Stimulated activated CD4-positive, alpha-beta T cell treated with anti-CD3 and anti-CD28 coated beads, Interleukin-2, amount 100 ng/mL, for 48 hours (primary cell): ENCODE measurements at regions not wholly inside any gene's neighbourhood (a gene's known extent, or its start where the extent isn't known, plus 50 kb on each side); places are given as distances from the start of the nearest gene placed in this dataset.

Experiments
- DNase-seq, 2 donors: peaks; one replicate each; pipeline ENCODE4 v3.0.0-alpha.2; 2020

DNA sequence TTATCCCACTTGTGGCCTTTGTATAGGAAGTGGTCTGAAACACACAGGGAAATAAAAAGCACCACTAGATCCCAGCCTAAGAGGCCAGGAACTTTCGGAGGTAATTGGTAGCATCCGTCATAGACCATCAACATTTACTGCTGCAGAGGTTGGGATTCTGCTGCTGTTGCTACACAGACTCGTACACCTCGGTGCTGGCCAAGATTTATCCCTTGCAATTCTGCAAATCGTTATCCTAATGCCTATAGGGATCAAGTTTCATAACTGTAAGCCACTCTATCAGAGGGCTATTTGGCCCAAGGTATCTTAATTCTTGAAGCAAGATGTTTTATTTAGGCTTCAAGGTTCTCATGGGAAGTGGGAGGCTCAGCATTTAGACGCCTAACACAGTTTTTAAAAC lies 913.6 kb downstream of the GALC start:
- DNase-seq = no peak

DNA sequence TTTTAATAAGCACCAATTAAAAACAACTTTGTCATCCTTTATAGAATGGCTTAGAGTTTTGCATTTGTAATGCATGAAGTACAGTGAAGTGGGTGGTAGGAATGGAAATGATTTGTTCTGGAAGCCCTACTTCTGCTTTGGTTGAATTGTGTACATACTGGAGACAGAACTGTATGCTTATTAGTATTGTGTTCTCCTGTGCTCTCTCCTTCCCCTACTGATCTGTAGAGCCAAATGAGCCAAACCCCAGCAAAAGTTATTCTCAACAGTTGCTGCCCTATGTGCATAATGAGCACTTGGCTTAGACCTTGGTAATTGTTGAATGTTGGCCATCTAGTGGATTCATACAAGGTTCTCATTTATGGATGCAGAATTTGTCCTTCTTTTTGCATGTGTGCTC lies 916.1 kb downstream of the GALC start:
- DNase-seq = no peak

DNA sequence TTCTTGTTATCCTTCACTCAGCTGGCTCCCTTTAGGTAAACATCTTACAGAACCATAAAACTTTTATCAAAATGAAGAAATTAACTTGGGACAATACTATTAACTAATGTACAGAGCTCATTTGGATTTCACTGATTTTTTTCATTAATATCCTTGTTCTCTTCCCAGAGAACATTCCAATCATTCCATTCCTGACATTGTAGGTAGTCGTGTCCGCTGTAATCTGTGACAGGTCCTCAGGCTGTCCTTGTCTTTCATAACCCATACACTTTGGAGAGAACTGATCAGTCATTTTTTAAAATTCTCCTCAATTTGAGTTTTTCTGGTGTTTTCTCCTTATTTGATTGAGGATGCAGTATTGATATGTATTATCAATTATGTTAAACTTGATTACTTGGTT lies 916.8 kb downstream of the GALC start:
- no peak for DNase-seq

DNA sequence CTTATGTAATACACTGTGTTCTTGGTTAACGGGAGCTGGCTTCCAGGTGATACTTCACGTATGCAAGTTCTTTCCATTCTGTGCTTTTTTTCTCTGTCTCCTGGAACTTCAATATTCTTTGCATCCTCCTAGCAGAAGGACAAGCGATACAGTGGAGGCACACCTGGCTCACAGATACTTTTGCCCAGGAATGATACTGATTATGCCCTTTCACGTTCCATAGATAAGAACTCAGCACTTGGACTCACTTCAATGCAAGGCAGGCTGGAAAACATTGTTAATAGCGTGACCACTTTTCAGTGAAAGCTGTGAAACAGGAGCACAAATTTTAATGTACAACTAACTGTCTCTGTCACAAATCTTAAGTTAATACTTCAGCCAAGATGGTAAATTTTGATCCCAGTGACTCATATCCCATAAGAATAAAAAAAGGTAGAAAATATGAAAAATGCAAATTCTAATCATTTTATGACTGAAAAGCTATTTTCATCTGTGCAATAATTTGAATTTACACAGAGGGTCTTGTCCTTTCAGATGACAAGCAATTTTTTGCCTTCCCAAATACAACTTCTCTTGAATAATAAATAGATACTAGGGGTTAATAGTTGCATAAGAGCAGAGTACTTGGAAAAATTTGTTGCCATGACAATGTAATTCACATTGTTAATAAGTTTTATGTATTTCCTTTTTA lies 919.0 kb downstream of the GALC start:
- DNase-seq = no peak

DNA sequence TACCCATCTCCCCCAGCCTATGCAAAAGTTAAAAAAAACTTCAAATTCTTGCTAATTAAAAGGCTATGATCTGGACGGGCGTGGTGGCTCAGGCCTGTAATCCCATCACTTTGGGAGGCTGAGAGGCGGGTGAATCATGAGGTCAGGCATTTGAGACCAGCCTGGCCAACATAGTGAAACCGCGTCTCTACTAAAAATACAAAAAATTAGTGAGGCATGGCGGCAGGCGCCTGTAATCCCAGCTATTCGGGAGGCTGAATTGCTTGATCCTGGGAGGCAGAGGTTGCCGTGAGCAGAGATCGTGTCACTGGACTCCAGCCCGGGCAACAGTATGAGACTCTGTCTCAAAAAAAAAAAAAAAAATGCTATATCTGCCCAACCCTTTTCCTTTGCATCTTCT lies 925.4 kb downstream of the GALC start:
- DNase-seq = no peak

DNA sequence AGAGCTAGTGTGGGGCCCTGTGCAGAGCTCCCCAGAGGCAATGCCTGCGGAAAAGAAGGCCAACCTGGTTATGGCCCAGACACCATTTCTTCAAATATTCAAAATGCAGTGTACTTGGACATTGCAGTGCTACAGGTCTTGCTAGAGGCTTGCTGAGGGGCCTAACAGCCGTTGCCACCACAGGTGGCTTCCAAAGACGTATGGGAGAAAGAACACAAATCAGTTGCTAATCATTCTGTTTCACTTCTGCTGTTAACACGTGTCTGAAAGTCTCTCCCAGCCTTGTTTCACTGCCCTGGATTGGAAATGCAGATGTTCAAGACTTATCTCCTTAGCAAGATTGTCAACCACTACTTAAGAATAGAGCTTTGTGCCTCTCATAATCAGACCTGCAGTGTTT lies 925.9 kb downstream of the GALC start:
- no peak for DNase-seq

DNA sequence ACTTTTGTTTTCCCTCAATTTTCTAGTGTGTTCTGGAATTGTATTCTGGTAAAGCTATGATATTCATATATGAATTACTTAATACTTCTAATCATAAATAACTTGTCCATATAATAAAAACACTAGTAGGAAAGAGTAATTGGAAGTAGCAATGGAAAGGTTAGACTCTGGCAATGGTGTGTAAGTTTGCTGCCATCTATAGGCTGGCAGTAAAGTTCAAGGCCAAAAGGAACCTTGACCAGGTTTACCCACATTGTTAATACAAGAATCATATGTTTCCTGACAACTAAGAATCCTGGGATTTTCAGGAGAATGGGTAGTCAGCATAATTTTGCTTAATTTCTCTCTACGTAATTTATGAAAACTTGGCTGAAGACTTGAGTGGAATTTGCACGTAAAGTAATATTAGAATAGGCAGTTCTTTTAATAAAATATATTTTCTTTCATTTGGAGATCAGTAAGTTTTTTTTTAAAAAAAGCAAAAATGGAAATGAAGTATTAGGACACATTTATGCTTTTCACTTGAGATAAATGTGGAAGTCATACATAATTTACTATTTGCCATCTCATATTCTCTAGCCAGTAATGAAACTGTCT lies 926.7 kb downstream of the GALC start:
- DNase-seq = no peak

DNA sequence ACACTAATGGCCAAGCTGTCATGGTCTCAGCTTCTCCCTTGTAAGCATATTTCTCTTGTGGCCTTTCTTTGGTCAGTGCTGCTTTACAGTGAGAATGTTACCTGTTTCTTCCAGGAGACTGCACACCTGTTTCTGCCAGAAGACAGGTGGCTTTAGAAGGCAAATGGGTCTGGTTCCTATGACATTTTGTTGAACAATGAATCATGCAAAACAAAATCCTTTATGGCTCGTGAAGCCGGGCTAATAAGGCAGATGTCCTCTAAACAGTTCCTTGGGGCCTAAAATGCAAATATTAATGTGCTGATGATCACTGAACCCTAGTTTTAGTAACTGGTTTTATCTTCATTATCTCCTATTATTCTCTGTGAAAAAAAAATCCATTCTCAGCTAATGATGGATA lies 927.6 kb downstream of the GALC start:
- DNase-seq = no peak

DNA sequence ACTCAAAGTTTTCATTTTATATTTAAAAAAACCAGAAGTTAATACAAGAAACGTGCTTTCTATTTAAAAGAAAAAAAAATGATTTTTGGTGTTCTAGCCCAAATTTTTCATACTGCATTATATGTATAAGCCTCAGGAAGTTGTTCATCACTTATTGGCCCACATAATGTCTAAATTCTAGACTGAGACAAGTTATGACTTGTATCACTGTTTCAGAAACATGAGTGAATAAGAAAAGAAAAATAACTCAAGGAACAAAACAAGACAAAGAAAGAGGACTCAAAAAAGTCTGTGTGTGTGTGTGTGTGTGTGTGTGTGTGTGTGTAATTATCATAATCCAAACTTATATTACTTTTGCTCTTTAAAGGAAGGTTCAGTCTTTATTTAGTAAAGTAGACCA lies 929.8 kb downstream of the GALC start:
- DNase-seq = no peak

DNA sequence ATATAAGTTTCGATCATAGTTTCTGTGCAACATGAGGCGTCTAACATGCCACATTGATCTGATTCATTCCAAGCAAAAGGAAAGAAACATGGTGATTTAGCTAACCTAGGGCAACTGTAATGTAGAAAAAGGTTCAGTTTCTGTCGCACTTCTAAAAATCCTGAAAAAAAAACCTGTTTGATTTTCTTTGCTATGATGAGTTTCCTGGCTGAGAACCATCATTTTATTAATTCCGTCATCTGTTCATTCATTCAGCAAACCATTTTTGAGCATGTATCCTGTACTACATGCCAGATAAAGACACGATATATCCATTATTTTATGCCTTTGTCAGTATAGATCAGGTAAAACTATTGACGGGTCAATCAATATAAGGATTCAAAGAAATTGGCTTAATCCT lies 932.6 kb downstream of the GALC start:
- no peak for DNase-seq

DNA sequence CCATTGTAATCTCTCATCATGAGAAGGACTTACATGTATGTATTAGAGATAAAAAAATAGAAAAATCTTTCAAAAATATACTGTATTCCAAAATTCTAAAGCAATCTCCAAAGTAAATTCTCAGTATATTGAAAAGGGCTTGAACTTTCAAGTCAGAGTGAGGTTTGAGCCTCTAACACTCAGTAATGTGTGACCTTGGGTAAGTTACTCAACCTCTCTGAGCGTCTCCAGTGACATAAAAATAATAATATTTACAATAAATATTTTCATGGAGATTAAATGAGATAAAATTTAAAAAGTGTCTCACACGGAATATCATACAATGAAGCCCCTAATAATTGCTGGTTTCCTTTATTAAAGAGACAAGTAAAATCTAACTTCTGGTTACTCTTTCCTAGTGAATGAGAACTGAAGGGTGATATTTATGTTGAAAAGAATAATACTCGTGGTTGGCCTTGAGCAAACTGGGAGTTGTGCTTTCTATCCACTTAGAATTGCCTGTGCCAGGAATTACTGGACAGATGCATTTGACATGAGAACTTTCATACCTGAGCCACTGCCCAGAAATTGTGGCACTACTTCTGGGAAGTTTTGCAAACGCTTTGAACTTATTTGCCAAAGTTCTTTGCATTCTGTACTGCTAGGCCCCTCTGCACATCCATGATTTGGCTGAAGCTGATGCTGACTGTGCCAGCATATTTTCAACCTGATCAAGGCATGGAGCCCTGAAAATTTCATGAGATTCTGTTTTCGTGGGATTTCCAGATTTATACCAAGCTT lies 933.7 kb downstream of the GALC start:
- DNase-seq = no peak

DNA sequence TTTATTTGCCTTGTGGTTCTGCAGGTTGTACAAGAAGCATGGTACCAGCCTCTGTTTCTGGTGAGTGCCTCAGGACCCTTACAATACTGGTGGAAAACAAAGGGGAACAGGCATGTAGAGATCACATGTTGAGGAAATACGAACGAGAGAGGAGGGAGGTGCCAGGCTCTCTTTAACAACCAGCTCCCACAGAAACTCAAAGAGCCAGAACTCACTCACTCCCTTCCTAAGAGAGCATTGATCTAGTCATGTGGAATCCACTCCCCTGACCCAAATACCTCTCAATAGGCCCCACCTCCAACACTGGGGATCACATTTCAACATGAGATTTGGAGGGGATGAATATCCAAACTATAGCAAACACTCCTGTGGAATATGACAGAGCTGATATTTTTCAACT lies 938.0 kb downstream of the GALC start:
- DNase-seq = no peak

DNA sequence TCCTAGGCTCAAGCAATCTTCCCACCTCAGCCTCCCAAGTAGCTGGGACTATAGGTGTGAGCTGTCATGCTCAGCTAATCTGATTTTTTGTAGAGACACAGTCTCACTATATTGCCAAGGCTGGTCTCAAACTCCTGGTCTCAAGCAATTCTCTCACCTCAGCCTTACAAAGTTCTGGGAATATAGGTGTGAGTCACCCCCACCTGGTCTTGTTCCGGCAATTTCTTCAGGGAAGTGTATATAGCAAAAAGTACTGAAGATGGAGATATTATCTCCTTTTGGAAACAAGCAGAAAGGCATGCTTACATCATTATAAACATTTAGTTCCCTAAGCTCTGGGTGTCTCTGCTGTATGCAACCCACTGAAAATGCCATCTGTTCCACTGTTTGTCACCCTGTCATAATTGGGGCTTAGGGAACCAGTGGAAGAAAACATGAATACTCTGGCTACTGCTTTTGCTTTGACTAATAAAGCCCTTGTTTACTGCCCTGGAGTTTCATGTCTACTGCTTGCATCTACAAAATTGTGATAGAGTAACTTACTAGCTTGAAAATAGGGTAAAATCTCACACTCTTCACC lies 940.2 kb downstream of the GALC start:
- no peak for DNase-seq

DNA sequence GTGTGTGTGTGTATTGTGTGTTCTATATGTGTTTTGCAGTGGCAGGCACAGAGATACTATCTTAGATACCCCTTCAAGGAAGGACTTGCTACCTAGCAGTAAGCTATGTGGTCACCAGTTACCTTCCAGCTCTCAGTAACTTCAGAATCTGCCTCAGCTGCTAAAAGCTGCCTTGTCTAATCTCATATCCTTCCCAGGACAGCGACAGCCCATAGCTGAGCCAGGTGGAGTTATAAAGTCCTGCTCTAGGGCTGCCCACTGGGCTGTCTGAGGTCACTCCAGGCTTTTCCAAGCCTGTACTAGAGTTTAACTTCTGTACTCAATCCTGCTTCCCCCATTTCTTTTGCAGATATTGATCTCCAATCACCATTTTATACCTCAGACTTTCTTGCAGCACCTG lies 942.6 kb downstream of the GALC start:
- no peak for DNase-seq

DNA sequence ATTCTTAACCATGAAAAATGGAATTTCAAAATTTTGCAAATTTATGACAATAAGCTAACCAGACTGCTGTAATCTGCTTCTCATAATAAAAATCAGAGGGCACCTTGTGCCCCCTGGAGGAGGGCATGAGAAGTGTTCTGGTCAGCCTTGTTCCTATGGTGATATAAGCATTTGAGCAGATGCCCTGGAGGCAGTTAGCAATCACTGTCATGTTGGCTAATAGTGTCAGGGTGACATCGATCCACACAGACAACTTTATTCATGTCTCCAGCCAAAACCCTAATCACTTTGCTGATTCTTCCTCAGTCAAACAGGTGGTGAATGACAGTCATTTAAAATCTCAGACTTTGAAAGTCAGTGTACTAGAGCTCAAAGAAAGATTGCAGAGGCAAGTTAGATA lies 943.0 kb downstream of the GALC start:
- DNase-seq = no peak

DNA sequence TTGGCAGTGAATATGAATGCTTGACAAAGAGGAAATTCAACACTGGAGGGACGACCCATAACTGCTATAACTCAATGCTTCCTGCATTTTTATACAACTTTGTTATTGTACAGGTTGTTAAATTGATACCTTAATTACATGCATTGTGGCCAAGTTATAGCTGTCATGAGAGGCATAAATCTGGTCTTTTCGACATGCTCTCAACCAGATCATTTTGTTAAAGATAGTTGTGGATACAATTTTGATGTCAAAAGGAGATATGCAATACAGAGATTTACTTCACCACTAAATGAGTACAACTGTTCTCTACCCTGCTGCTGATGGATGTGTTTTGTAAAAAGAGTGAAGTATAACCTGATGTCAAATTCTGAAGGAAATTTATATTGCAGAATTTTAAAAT lies 946.0 kb downstream of the GALC start:
- DNase-seq = no peak

DNA sequence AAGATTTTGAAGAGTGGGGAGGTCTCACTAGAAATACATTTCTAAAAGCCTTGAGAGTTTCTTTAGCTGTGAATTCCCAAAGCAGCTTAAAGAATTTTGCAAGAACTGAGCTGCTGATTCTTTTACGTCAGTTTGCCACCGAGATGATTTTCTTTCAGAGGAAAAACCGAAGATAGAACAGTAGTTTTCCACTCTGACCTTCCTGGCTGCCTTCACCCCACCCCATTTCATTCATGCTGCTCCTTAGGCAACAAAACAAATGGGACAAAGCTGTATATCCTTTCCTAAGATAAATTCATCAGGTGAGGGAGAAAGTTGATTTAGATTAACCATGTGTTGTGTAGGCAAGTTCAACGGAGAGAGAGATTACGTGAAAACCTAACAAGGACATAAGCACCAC lies 947.0 kb downstream of the GALC start:
- DNase-seq = no peak

DNA sequence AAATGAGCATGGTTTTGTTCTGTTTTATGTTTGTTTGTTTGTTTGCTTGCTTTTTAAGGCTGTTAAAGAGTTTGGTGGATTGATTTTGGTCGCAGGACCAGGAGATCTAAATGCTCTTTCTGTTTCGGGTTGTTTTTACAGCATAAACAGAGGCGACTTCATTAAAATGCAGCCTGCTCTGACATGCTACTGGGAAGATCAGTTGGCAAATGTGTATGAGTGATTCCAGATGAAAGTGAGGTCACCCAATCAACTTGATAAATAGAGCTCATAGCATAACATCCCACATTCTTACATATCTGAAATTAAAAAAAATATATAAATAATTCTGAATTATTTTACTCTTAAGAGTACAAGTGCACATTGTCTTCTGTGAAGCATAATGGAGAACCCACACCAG lies 947.7 kb downstream of the GALC start:
- no peak for DNase-seq

DNA sequence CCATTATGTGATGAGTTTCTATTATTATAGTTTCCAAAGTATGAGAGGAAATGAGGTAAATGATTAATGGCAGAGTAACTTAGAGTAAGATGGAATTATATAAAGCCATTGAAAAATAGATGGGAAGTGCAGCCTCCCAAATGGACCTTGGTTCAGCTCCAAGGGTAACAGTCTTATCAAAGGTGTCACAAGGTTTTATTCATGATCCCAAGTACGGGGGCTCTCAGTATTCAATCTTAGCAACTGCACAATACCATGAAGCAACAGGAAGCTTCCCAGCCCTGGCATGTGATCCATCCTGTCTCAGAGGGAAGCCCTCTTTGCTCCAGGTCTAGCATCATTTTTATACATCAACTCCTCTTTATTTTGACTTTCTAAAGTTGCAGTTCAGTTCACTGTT lies 948.2 kb downstream of the GALC start:
- no peak for DNase-seq

DNA sequence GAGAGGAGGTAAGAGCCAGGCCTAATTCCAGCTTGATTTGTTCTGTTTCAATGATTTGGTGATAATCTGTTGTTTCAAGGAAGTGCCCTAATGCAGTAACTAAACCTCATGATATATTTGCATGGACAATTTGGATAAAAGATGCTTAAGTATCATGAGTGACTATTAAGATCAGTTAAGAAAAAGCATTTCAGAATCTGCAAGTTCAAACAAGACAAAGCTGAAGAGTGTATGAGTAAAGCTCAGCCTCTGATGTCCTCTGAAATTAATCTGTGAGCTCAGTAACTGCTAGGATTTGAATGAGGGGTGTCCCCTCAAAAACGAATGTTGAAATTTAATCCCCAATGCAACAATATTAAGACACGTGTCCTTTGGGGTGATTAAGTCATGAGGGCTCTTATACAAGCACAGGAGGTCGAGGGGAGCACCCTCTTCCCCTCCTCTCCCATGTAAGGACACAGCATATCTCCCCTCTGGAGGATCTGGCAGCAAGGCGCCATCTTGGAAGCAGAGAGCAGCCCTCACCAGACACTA lies 949.2 kb downstream of the GALC start:
- no peak for DNase-seq

DNA sequence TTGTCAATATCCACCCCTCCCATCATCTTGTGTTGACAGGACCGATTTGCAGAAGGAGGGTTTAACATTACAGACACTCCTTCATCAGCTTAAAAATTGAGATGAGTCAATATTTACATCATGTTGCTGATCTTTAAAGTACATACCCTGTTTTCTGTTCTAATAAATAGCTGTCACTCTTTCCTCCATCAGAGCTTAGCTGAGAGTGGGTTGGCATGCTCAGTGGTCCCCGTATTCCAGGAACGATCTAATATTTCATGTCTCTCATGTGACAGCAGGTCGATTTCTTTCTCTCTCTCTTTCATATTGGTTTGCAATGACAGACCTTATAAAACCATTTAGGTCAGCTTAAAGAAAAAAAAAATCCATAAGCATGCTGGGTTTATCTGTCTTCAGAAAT lies 950.6 kb downstream of the GALC start:
- DNase-seq = no peak

DNA sequence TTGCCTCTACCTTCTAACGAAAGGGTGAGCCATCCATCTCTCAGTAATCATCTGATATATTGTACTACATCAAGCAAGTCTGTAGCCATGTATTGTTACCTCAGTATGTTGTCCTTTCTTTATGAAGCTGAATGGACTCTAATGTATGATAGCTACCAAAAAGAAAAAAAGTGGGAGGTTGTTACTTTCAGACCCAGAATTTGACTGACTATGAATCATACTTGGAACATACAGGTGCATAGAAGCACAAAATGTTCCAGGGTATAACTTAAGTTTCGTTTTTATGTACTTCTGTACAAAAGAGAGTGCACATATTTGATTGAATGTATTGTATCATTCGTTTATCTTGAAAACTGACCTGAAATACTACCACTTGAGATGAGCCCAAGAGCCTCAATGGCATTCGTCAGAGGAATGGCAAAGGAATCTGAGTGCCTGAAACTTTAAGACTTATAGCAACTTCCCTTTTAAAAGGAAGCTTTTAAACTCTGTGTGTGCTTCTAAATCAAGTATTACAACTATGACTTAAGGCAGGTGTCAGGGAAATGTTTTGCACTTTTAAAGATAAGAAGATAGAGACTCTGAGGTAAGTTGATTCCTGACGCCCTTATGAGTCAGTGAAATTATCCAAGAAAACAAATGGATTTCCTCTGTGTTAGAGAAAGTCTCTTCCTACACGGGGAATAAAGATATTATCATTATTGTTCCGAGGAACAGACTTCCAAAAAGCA lies 951.5 kb downstream of the GALC start:
- no peak for DNase-seq

DNA sequence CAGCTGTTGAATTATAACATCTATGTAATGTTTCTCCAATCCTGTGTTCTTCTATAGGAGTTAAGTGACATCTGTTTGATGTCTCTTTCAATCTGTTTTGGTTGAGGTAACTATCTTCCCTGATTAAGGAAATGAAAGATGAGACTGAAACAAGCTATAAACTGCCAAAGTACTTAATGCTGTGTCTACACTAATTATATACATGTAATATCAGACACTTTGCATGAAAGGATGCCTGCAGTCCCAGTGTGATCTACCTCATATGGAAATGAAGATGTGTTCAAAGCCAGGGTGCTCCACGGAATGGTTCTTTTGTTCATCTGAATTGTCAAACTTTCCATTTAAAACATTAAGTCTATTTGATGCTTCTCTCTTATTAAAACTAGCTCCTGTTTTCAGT lies 958.3 kb downstream of the GALC start:
- DNase-seq = no peak
